PC-3 (cell line): ENCODE measurements at regions not wholly inside any gene's neighbourhood (a gene's known extent, or its start where the extent isn't known, plus 50 kb on each side); places are given as distances from the start of the nearest gene placed in this dataset.

ENCODE experiments used
- ATAC-seq: fragments of 200-7000 bp; cut with Tn5 transposase; 2 replicates; pipeline ENCODE4 v1.9.1; 2020; ENCODE audit warnings: mild to moderate bottlenecking, moderate library complexity
- BruUV-seq: library from RNA; stranded (reverse); fragments of 400-500 nt; replicated peaks from 2 replicates; lab custom pipeline; 2021; lab: Mats Ljungman, UMichigan
- CTCF ChIA-PET: fragments of 300-600 bp; sonication (Branson Sonifier 250); formaldehyde crosslinking; loops from one replicate; lab custom pipeline; 2022; ENCODE audit warnings: antibody characterized with exemption; lab: Charles Lee
- POLR2A ChIA-PET: fragments of 300-600 bp; sonication (Branson Sonifier 250); formaldehyde crosslinking; loops from one replicate; lab custom pipeline; 2022; ENCODE audit warnings: antibody characterized with exemption; ENCODE audit not compliant: unreplicated experiment; lab: Charles Lee
- DNase-seq: peaks from one replicate; pipeline ENCODE4 v3.0.0-alpha.2; 2015
- H2AFZ ChIP-seq: fragments of 300-600 bp; sonication (generic); 2 replicates; pipeline ENCODE4 v1.6.0; 2016; ENCODE audit warnings: antibody characterized with exemption, low read length
- H3F3A ChIP-seq: fragments of 300-600 bp; sonication (generic); one replicate; pipeline ENCODE4 v1.6.0; 2017; ENCODE audit warnings: antibody characterized with exemption, low read length, control low read depth, mild to moderate bottlenecking; ENCODE audit not compliant: unreplicated experiment
- H3K27ac ChIP-seq: fragments of 300-600 bp; sonication (generic); 2 replicates; pipeline ENCODE4 v1.5.1; 2016; ENCODE audit warnings: mild to moderate bottlenecking, low read length
- H3K27me3 ChIP-seq: fragments of 300-600 bp; sonication (generic); 2 replicates; pipeline ENCODE4 v1.6.1; 2016; ENCODE audit warnings: low read length, mixed read lengths
- H3K36me3 ChIP-seq: fragments of 300-600 bp; sonication (generic); 2 replicates; pipeline ENCODE4 v1.6.1; 2016; ENCODE audit warnings: low read depth, mixed run types, low read length, mixed read lengths
- H3K4me1 ChIP-seq: fragments of 300-600 bp; sonication (generic); 2 replicates; pipeline ENCODE4 v1.5.1; 2016; ENCODE audit warnings: low read length; ENCODE audit not compliant: insufficient read depth
- H3K4me2 ChIP-seq: fragments of 300-600 bp; sonication (generic); 2 replicates; pipeline ENCODE4 v1.6.0; 2016; ENCODE audit warnings: low read length
- H3K4me3 ChIP-seq: fragments of 300-600 bp; sonication (generic); 2 replicates; pipeline ENCODE4 v1.5.1; 2016; ENCODE audit warnings: mild to moderate bottlenecking, low read length, mixed read lengths
- H3K79me2 ChIP-seq: fragments of 300-600 bp; sonication (generic); 2 replicates; pipeline ENCODE4 v1.6.1; 2017; ENCODE audit warnings: low read length, mixed read lengths
- H3K9ac ChIP-seq: fragments of 300-600 bp; sonication (generic); 2 replicates; pipeline ENCODE4 v1.6.0; 2016; ENCODE audit warnings: mild to moderate bottlenecking, low read length
- H3K9me2 ChIP-seq: fragments of 300-600 bp; sonication (generic); replicated peaks from 2 replicates; pipeline ENCODE4 v1.6.1; 2016; ENCODE audit warnings: mixed run types, low read length, mixed read lengths
- H3K9me3 ChIP-seq: fragments of 300-600 bp; sonication (generic); 2 replicates; pipeline ENCODE4 v1.6.1; 2016; ENCODE audit warnings: low read length, mixed read lengths
- H4K20me1 ChIP-seq: fragments of 300-600 bp; sonication (generic); 2 replicates; pipeline ENCODE4 v1.6.1; 2016; ENCODE audit warnings: low read length, mixed read lengths
- CTCF ChIP-seq: fragments of 300-600 bp; sonication (generic); conservative IDR thresholded peaks from 2 replicates; pipeline ENCODE4 v1.5.1; 2017; ENCODE audit warnings: antibody characterized with exemption, low read depth, mild to moderate bottlenecking, low read length
- EZH2 ChIP-seq: fragments of 300-600 bp; sonication (generic); IDR thresholded peaks from one replicate; pipeline ENCODE4 v1.6.1; 2017; ENCODE audit warnings: antibody characterized with exemption, mild to moderate bottlenecking, low read length; ENCODE audit not compliant: unreplicated experiment
- EZH2phosphoT487 ChIP-seq: fragments of 300-600 bp; sonication (generic); IDR thresholded peaks from 2 replicates; pipeline ENCODE4 v1.6.1; 2018; ENCODE audit warnings: mild to moderate bottlenecking, antibody characterized with exemption, low read length, borderline replicate concordance
- intact Hi-C: fragments of 100-400 bp; cut with micrococcal nuclease; formaldehyde crosslinking; loops from 2 replicates; pipeline ENCODE4 v1.9.0; 2023

GRCh38 chr7:138185132-138185908 lies 109.1 kb downstream of the AKR1D1 start:
- H3K36me3 ChIP-seq: no peaks in the 10 kb centered on the region
- ChIA-PET CTCF (no interaction called here), POLR2A (no interaction called here)
- ATAC-seq (no peak), DNase-seq (no peak)
- intact Hi-C loops: no loop called here
- H3K9me3 ChIP-seq: peaks cover 8% of the 10 kb centered on the region; the same call in 1 of the 2 replicates
- H3K4me2 ChIP-seq: no peak overlapping the region
- no peak overlapping the region for H3K27ac ChIP-seq
- no peaks in the 10 kb centered on the region for H4K20me1 ChIP-seq
- H3K9ac ChIP-seq: no peak overlapping the region
- BruUV-seq: no TSS peak
- H3K9me2 ChIP-seq: no peaks in the 10 kb centered on the region
- H3K4me3 ChIP-seq: no peak overlapping the region
- H3K79me2 ChIP-seq: no peaks in the 10 kb centered on the region
- H3K27me3 ChIP-seq: no peaks in the 10 kb centered on the region
- no peaks in the 10 kb centered on the region for H3F3A ChIP-seq
- no peaks in the 10 kb centered on the region for H3K4me1 ChIP-seq
- TF ChIP-seq CTCF: no peak
- no peak overlapping the region for H2AFZ ChIP-seq

DNA sequence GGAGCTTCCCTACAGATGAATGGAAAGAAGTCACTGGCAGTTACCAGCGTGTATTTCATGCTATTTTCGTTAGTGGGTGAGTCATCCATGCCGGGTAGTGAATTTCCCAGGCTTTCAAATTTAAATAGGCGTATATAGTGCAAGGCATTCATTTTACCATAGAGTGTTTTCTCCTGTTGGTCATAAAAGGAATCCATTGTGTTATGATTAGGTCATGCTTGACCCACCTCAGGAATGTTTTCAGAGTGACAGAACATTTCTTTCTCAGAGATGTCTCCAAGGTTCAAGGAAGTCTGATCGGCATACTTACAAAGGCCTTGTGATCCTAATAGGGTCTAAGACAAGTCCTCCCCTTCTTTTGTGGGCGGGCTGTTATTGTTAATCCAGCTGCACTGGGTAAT lies 110.7 kb downstream of the AKR1D1 start:
- intact Hi-C loops: no loop called here
- Histone ChIP-seq H3K79me2 (no peaks in the 10 kb centered on the region), H3K27ac (peak overlapping the region; percentile 24), H3K9me3 (peaks cover 8% of the 10 kb centered on the region; the same call in 1 of the 2 replicates), H4K20me1 (no peaks in the 10 kb centered on the region), H3K27me3 (no peaks in the 10 kb centered on the region), H3K9me2 (no peaks in the 10 kb centered on the region), H3K4me1 (no peaks in the 10 kb centered on the region), H3K36me3 (no peaks in the 10 kb centered on the region), H3F3A (no peaks in the 10 kb centered on the region), H3K4me2 (no peak overlapping the region), H3K4me3 (no peak overlapping the region), H2AFZ (no peak overlapping the region), H3K9ac (no peak overlapping the region)
- DNase-seq (peak; percentile 45), ATAC-seq (no peak)
- no TSS peak for BruUV-seq
- no peak for TF ChIP-seq EZH2
- no peak for TF ChIP-seq EZH2phosphoT487
- TF ChIP-seq CTCF: no peak
- ChIA-PET CTCF (no interaction called here), POLR2A (no interaction called here)

DNA sequence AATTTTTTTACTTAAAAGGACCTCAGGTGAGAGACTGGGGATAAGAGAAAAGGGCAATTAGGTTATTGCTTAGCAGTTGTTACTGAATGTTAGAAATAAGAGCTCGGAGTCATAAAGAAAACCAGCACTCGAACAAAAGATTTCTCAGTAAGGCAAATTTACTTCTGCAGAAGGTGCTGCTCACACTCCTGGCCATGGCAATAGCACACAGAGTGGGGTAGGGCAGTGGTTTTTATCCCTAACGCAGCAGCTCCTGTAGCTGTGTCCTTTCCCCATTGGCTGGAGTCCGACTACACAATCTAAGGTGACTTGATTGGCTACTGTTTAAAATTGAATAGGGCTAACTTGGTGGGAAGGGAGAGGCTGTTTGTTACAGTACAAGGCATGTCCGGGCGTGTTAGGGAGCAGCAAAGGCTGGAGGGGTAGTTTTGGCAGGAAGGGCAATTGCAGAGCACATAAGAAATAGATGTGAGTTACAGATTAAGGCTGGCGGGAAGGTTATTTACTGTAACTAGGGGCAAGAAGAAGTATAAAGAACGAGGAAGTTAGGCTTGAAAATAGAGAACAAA lies 112.1 kb downstream of the AKR1D1 start:
- ATAC-seq: no peak
- Histone ChIP-seq H3K9me2 (no peaks in the 10 kb centered on the region), H3K4me2 (no peak overlapping the region), H2AFZ (no peak overlapping the region), H3K79me2 (no peaks in the 10 kb centered on the region), H3K27me3 (no peaks in the 10 kb centered on the region), H3K36me3 (no peaks in the 10 kb centered on the region), H3K4me1 (no peaks in the 10 kb centered on the region), H3K27ac (no peak overlapping the region), H3K9ac (no peak overlapping the region), H4K20me1 (no peaks in the 10 kb centered on the region), H3K4me3 (no peak overlapping the region), H3F3A (no peaks in the 10 kb centered on the region), H3K9me3 (peaks cover 8% of the 10 kb centered on the region; the same call in 1 of the 2 replicates)
- TF ChIP-seq EZH2 (no peak), EZH2phosphoT487 (no peak), CTCF (no peak)
- ChIA-PET POLR2A (no interaction called here), CTCF (no interaction called here)
- DNase-seq: no peak
- intact Hi-C loops: no loop called here
- BruUV-seq: no TSS peak
